ENCODE measurements at regions not wholly inside any gene's neighbourhood (a gene's known extent, or its start where the extent isn't known, plus 50 kb on each side); places are given as distances from the start of the nearest gene placed in this dataset.

DNA sequence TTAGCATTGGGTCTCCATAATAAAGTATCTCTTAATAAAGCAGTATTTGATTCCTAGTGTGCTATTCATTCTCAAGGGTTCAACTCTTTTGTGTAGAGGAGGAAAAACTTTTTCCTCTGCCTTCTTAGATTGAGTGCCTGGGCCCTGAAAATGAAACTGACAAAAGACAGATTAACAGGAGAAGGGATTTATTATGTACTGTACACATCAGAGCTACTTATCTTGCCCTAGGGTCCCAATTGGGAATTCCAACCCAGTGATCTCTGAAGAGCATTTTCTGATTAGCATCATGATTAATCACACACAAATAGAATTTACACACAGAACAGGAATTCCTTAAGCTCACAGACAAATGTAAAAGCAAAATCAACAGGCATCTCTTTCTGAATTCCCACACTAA is 128.9 kb downstream of the CD164 start:
- ChIA-PET POLR2A (no interaction called here), CTCF (interaction anchor here (0.5 kb wide), 1 partner anchor 14 kb away, joined by 7 read pairs; no protein-coding TSS in a partner anchor)
- Histone ChIP-seq H3K4me1 (ENCODE audit: control insufficient read depth, insufficient read depth, low read length) (no peaks in the 10 kb centered on the region), H3K36me3 (ENCODE audit: control insufficient read depth in 2 of 2, insufficient read depth in 1 of 2, low read length in 2 of 2) (peaks cover 0 to 40% of the 10 kb centered on the region in 2 experiments; a peak in 1 of 3 replicates), H3K9me3 (ENCODE audit: control insufficient read depth, insufficient read depth, low read depth, low read length) (no peaks in the 10 kb centered on the region), H3K4me3 (ENCODE audit: low read depth, low read length) (no peak overlapping the region), H3K27ac (ENCODE audit: extremely low read depth, low read depth, low read length) (no peak overlapping the region)
- TF ChIP-seq ZNF202 (tag by site-specific recombination; IDR thresholded peaks at IDR 0.05; ENCODE audit: borderline replicate concordance) (no peak), MEIS1 (CRISPR knock-in tag; IDR thresholded peaks at IDR 0.05; ENCODE audit: borderline replicate concordance) (no peak), ZNF366 (tag by site-specific recombination; conservative IDR thresholded peaks at IDR 0.05) (no peak), HOXA7 (CRISPR knock-in tag; IDR thresholded peaks at IDR 0.05; ENCODE audit: borderline replicate concordance) (no peak), PRDM2 (tag by site-specific recombination; IDR thresholded peaks at IDR 0.05; ENCODE audit: borderline replicate concordance) (no peak), ZNF549 (tag by site-specific recombination; IDR thresholded peaks at IDR 0.05) (no peak), ZNF114 (tag by site-specific recombination; IDR thresholded peaks at IDR 0.05) (no peak), ZNF37A (tag by site-specific recombination; IDR thresholded peaks at IDR 0.05) (no peak), ZNF354C (tag by site-specific recombination; IDR thresholded peaks at IDR 0.05; ENCODE audit: borderline replicate concordance, low read depth) (no peak), ZNF169 (tag by site-specific recombination; IDR thresholded peaks at IDR 0.05) (no peak), ZNF747 (tag by site-specific recombination; IDR thresholded peaks at IDR 0.05) (no peak), ZBTB48 (tag by site-specific recombination; IDR thresholded peaks at IDR 0.05) (no peak)
- TF ChIP-seq, protein P1, sequence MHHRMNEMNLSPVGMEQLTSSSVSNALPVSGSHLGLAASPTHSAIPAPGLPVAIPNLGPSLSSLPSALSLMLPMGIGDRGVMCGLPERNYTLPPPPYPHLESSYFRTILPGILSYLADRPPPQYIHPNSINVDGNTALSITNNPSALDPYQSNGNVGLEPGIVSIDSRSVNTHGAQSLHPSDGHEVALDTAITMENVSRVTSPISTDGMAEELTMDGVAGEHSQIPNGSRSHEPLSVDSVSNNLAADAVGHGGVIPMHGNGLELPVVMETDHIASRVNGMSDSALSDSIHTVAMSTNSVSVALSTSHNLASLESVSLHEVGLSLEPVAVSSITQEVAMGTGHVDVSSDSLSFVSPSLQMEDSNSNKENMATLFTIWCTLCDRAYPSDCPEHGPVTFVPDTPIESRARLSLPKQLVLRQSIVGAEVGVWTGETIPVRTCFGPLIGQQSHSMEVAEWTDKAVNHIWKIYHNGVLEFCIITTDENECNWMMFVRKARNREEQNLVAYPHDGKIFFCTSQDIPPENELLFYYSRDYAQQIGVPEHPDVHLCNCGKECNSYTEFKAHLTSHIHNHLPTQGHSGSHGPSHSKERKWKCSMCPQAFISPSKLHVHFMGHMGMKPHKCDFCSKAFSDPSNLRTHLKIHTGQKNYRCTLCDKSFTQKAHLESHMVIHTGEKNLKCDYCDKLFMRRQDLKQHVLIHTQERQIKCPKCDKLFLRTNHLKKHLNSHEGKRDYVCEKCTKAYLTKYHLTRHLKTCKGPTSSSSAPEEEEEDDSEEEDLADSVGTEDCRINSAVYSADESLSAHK (tag by site-specific recombination; IDR thresholded peaks at IDR 0.05) = no peak
- TF ChIP-seq, protein P2, sequence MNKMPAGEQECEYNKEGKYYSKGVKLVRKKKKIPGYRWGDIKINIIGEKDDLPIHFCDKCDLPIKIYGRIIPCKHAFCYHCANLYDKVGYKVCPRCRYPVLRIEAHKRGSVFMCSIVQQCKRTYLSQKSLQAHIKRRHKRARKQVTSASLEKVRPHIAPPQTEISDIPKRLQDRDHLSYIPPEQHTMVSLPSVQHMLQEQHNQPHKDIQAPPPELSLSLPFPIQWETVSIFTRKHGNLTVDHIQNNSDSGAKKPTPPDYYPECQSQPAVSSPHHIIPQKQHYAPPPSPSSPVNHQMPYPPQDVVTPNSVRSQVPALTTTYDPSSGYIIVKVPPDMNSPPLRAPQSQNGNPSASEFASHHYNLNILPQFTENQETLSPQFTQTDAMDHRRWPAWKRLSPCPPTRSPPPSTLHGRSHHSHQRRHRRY (tag by site-specific recombination; IDR thresholded peaks at IDR 0.05) = no peak

GRCh38 chr6:109252261-109253041 is 129.8 kb downstream of the CD164 start:
- POLR2A ChIA-PET = no interaction called here
- CTCF ChIA-PET = interaction anchor here (0.7 kb wide), 1 partner anchor 111 kb away, joined by 5 read pairs; no protein-coding TSS in a partner anchor
- Histone ChIP-seq H3K36me3 (ENCODE audit: control insufficient read depth in 2 of 2, insufficient read depth in 1 of 2, low read length in 2 of 2) (peaks cover 0 to 31% of the 10 kb centered on the region in 2 experiments; a peak in 1 of 3 replicates), H3K27ac (ENCODE audit: extremely low read depth, low read depth, low read length) (no peak overlapping the region), H3K9me3 (ENCODE audit: control insufficient read depth, insufficient read depth, low read depth, low read length) (no peaks in the 10 kb centered on the region), H3K4me3 (ENCODE audit: low read depth, low read length) (no peak overlapping the region), H3K4me1 (ENCODE audit: control insufficient read depth, insufficient read depth, low read length) (no peaks in the 10 kb centered on the region)
- TF ChIP-seq ZNF558 (tag by site-specific recombination; IDR thresholded peaks at IDR 0.05) (no peak), SALL2 (tag by site-specific recombination; IDR thresholded peaks at IDR 0.05; ENCODE audit: borderline replicate concordance) (no peak), ZNF223 (tag by site-specific recombination; IDR thresholded peaks at IDR 0.05) (no peak), ZFP41 (tag by site-specific recombination; IDR thresholded peaks at IDR 0.05; ENCODE audit: borderline replicate concordance) (no peak), ZNF610 (tag by site-specific recombination; IDR thresholded peaks at IDR 0.05; ENCODE audit: borderline replicate concordance) (no peak), ZNF621 (tag by site-specific recombination; IDR thresholded peaks at IDR 0.05) (no peak)
